GM12878 (cell line): ENCODE measurements at regions not wholly inside any gene's neighbourhood (a gene's known extent, or its start where the extent isn't known, plus 50 kb on each side); places are given as distances from the start of the nearest gene placed in this dataset.

Source experiments
- ATAC-seq: fragments of 200-7000 bp; cut with Tn5 transposase; 3 replicates; pipeline ENCODE4 v1.9.1; 2020; ENCODE audit warnings: mild to moderate bottlenecking, moderate library complexity
- BruUV-seq: library from RNA; stranded (reverse); fragments of 400-500 nt; replicated peaks from 2 replicates; lab custom pipeline; 2021; lab: Mats Ljungman, UMichigan
- CTCF ChIA-PET: fragments of 300-600 bp; sonication (Branson Sonifier 250); formaldehyde crosslinking; extraction: SDS; loops from one replicate; lab custom pipeline; 2021; ENCODE audit warnings: inconsistent platforms; lab: Yijun Ruan, JAX
- POLR2A ChIA-PET: fragments of 350-600 bp; formaldehyde crosslinking; extraction: SDS; loops from one replicate; lab custom pipeline; 2021; ENCODE audit warnings: inconsistent platforms; lab: Charles Lee
- RAD21 ChIA-PET: fragments of 300-600 bp; sonication (Branson Sonifier 250); formaldehyde crosslinking; loops from one replicate; lab custom pipeline; 2023; ENCODE audit warnings: antibody characterized with exemption; ENCODE audit not compliant: unreplicated experiment; lab: Charles Lee
- SMC1A ChIA-PET: fragments of 300-600 bp; sonication (Branson Sonifier 250); formaldehyde crosslinking; loops from one replicate; lab custom pipeline; 2023; ENCODE audit not compliant: unreplicated experiment, uncharacterized antibody; lab: Charles Lee
- DNase-seq: peaks from one replicate; pipeline ENCODE4 v3.0.0-alpha.2; 2011; ENCODE audit warnings: low read depth, low spot score
- FAIRE-seq: peaks from 3 replicates; lab custom pipeline; 2011; peaks lifted over from hg19 to GRCh38; lab: Jason Lieb, UNC
- H2AFZ ChIP-seq: 2 replicates; pipeline ENCODE4 v1.6.0; 2011; ENCODE audit warnings: low read depth, low read length, control low read depth; ENCODE audit not compliant: control insufficient read depth
- H3K27ac ChIP-seq: 2 replicates; pipeline ENCODE4 v1.5.1; 2011; ENCODE audit warnings: control low read depth; ENCODE audit not compliant: control insufficient read depth, insufficient read depth
- H3K27me3 ChIP-seq, 2 experiments: replicated peaks in 1 of 2; 2 replicates each; pipeline versions ENCODE4 v1.6.0 to v1.6.1; 2011; ENCODE audit warnings: low read length in 1 of 2; ENCODE audit not compliant: control insufficient read depth in 2 of 2, insufficient read depth in 2 of 2
- H3K36me3 ChIP-seq, 2 experiments: 2 replicates each; pipeline ENCODE4 v1.5.1; 2011; ENCODE audit warnings: low read length in 1 of 2; ENCODE audit not compliant: control insufficient read depth in 2 of 2, insufficient read depth in 2 of 2
- H3K4me1 ChIP-seq: 2 replicates; pipeline ENCODE4 v1.6.1; 2011; ENCODE audit warnings: mild to moderate bottlenecking, low read length, moderate library complexity, mixed read lengths; ENCODE audit not compliant: control insufficient read depth, insufficient read depth
- H3K4me2 ChIP-seq: 2 replicates; pipeline ENCODE4 v1.6.0; 2011; ENCODE audit warnings: control low read depth; ENCODE audit not compliant: control insufficient read depth, insufficient read depth
- H3K4me3 ChIP-seq: fragments of 200-600 bp; sonication (generic); 2 replicates; pipeline ENCODE4 v1.5.1; 2016
- H3K79me2 ChIP-seq: 2 replicates; pipeline ENCODE4 v1.6.0; 2011; ENCODE audit warnings: low read length; ENCODE audit not compliant: control insufficient read depth, insufficient read depth
- H3K9ac ChIP-seq: 2 replicates; pipeline ENCODE4 v1.8.0; 2011; ENCODE audit warnings: low read length, control low read depth, mixed read lengths; ENCODE audit not compliant: control insufficient read depth, insufficient read depth
- H3K9me3 ChIP-seq: replicated peaks from 3 replicates; pipeline ENCODE4 v1.5.1; 2011; ENCODE audit warnings: mild to moderate bottlenecking, low read length; ENCODE audit not compliant: control insufficient read depth, insufficient read depth
- H4K20me1 ChIP-seq: 2 replicates; pipeline ENCODE4 v1.6.0; 2011; ENCODE audit not compliant: control insufficient read depth, insufficient read depth
- CBX3 ChIP-seq: fragments of 200-600 bp; sonication (generic); IDR thresholded peaks from 2 replicates; pipeline ENCODE4 v1.6.1; 2016; ENCODE audit warnings: low read depth, borderline replicate concordance
- EP300 ChIP-seq, 2 experiments: fragments of 150-350 bp in 1 of 2; IDR thresholded peaks; 2 replicates each; pipeline ENCODE4 v1.6.1; 2011 to 2012; ENCODE audit warnings: low read depth in 2 of 2, low read length in 2 of 2, borderline replicate concordance in 1 of 2, improper control_type of control experiment in 1 of 2, inconsistent platforms in 1 of 2; ENCODE audit not compliant: control insufficient read depth in 1 of 2
- HCFC1 ChIP-seq: fragments of 150-350 bp; IDR thresholded peaks from 2 replicates; pipeline ENCODE4 v1.6.1; 2014; ENCODE audit warnings: low read length
- HDGF ChIP-seq: fragments of 450-650 bp; IDR thresholded peaks from 2 replicates; pipeline ENCODE4 v1.6.1; 2016; ENCODE audit warnings: antibody characterized with exemption
- IKZF2 ChIP-seq, 2 experiments: fragments of 450-650 bp; IDR thresholded peaks; 2 replicates each; pipeline ENCODE4 v1.6.1; 2017; ENCODE audit warnings: mild to moderate bottlenecking in 2 of 2, moderate library complexity in 2 of 2
- IRF5 ChIP-seq: fragments of 450-650 bp; IDR thresholded peaks from 2 replicates; pipeline ENCODE4 v1.6.1; 2017; ENCODE audit warnings: borderline replicate concordance
- MEF2B ChIP-seq: fragments of 450-650 bp; IDR thresholded peaks from 2 replicates; pipeline ENCODE4 v1.6.1; 2018; ENCODE audit warnings: mild to moderate bottlenecking, moderate library complexity; ENCODE audit not compliant: partially characterized antibody, poor library complexity, severe bottlenecking
- NBN ChIP-seq: fragments of 450-650 bp; IDR thresholded peaks from 2 replicates; pipeline ENCODE4 v1.6.1; 2016
- PAX8 ChIP-seq: fragments of 450-650 bp; IDR thresholded peaks from 2 replicates; pipeline ENCODE4 v1.6.1; 2017; ENCODE audit warnings: mild to moderate bottlenecking, moderate library complexity
- PBX3 ChIP-seq: IDR thresholded peaks from 2 replicates; pipeline ENCODE4 v1.6.1; 2011; ENCODE audit warnings: mild to moderate bottlenecking, low read depth, low read length, moderate library complexity; ENCODE audit not compliant: insufficient replicate concordance
- POLR2AphosphoS5 ChIP-seq: IDR thresholded peaks from 2 replicates; pipeline ENCODE4 v1.6.1; 2011; ENCODE audit warnings: mild to moderate bottlenecking, low read length, inconsistent platforms
- SP1 ChIP-seq: IDR thresholded peaks from one replicate; pipeline ENCODE4 v1.6.1; 2011; ENCODE audit warnings: low read depth, low read length
- STAT1 ChIP-seq: fragments of 450-650 bp; conservative IDR thresholded peaks from 2 replicates; pipeline ENCODE4 v1.6.1; 2014; ENCODE audit warnings: antibody characterized with exemption, mild to moderate bottlenecking
- TCF3 ChIP-seq: IDR thresholded peaks from 2 replicates; pipeline ENCODE4 v1.6.1; 2012; ENCODE audit warnings: low read depth, mild to moderate bottlenecking, low read length, borderline replicate concordance; ENCODE audit not compliant: insufficient read depth
- TCF7 ChIP-seq: IDR thresholded peaks from 2 replicates; pipeline ENCODE4 v1.6.1; 2014; ENCODE audit warnings: antibody characterized with exemption, borderline replicate concordance
- ZBED1 ChIP-seq: IDR thresholded peaks from 2 replicates; pipeline ENCODE4 v1.6.1; 2016; ENCODE audit warnings: borderline replicate concordance
- ZNF622 ChIP-seq: fragments of 450-650 bp; IDR thresholded peaks from 2 replicates; pipeline ENCODE4 v1.6.1; 2017; ENCODE audit warnings: mild to moderate bottlenecking, inconsistent platforms
- in situ Hi-C: fragments of 300-500 bp; cut with MboI; formaldehyde crosslinking; loops from 9 replicates; pipeline ENCODE4 v1.14.3; 2018; ENCODE audit warnings: mixed read lengths
- intact Hi-C: fragments of 100-400 bp; cut with micrococcal nuclease; formaldehyde crosslinking; loops from one replicate; pipeline ENCODE4 v1.14.2; 2022; ENCODE audit not compliant: unreplicated experiment
- TF ChIP-seq, protein P1 (sequence below): IDR thresholded peaks from 2 replicates; pipeline ENCODE4 v1.6.1; 2012; ENCODE audit warnings: low read depth, low read length, improper control_type of control experiment

GRCh38 chr1:172875892-172876291 is 174.8 kb downstream of the TNFSF18 start (continued):
- no peak for TF ChIP-seq IRF5
- TF ChIP-seq MEF2B, result no peak
- TF ChIP-seq IKZF2 (IDR thresholded peaks at IDR 0.05), result no peak
- no peak for TF ChIP-seq PAX8
- no peak for TF ChIP-seq SP1
- no peak for TF ChIP-seq HCFC1
- TF ChIP-seq TCF7, result no peak
- no peak for TF ChIP-seq NBN
- no peak for TF ChIP-seq PBX3
- no peak for TF ChIP-seq HDGF

DNA sequence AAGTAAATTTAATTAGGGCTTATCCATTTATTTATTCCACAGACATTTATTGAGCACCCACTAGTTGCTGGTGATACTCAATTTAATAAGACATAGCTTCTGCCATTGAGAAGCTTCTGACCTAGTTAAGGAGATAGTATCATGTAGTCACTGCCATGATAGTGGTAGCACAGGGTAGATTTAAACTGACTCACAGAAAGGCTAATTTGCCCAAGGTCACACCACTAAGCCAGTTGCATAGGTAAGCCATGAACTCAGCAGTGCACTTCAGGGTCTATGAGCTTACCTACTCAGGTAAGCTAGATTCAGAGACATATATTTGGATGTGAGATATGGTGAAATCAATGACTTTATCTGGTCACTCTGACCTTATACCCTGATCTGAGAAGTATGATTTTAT is 168.4 kb downstream of the TNFSF18 start:
- RAD21 ChIA-PET, result no interaction called here
- POLR2A ChIA-PET, result no interaction called here
- Histone ChIP-seq H3K4me1 (peaks cover 13% of the 10 kb centered on the region), H3K79me2 (no peaks in the 10 kb centered on the region), H4K20me1 (no peaks in the 10 kb centered on the region), H3K4me3 (no peak overlapping the region), H3K9ac (no peak overlapping the region), H3K27ac (no peak overlapping the region), H3K27me3 (peaks cover 0 to 4% of the 10 kb centered on the region in 2 experiments; a peak in 2 of 4 replicates), H2AFZ (no peak overlapping the region), H3K36me3 (no peaks in the 10 kb centered on the region), H3K9me3 (no peaks in the 10 kb centered on the region; the same call in 2 of the 3 replicates), H3K4me2 (no peak overlapping the region)
- in situ Hi-C loops (no loop called here), intact Hi-C loops (no loop called here)
- CTCF ChIA-PET, result no interaction called here
- FAIRE-seq, result no peak
- no TSS peak for BruUV-seq
- SMC1A ChIA-PET, result interaction anchor here (0.8 to 1.3 kb wide), 3 partner anchors 10 to 37 kb away, joined by 3 to 4 read pairs (median 3); no protein-coding TSS in a partner anchor
- no peak for ATAC-seq
- no peak for DNase-seq
- TF ChIP-seq POLR2AphosphoS5 (no peak), CBX3 (no peak), STAT1 (no peak), TCF3 (no peak), ZBED1 (no peak), IRF5 (no peak), SP1 (no peak), ZNF622 (no peak), EP300 (IDR thresholded peaks at IDR 0.05; ENCODE audit: borderline replicate concordance in 1 of 2, control insufficient read depth in 1 of 2, low read depth in 2 of 2, low read length in 2 of 2) (no peak)
- TF ChIP-seq, protein P1, sequence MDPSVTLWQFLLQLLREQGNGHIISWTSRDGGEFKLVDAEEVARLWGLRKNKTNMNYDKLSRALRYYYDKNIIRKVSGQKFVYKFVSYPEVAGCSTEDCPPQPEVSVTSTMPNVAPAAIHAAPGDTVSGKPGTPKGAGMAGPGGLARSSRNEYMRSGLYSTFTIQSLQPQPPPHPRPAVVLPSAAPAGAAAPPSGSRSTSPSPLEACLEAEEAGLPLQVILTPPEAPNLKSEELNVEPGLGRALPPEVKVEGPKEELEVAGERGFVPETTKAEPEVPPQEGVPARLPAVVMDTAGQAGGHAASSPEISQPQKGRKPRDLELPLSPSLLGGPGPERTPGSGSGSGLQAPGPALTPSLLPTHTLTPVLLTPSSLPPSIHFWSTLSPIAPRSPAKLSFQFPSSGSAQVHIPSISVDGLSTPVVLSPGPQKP, result no peak
